Stomach smooth muscle (tissue), 2 donors: ENCODE measurements at regions not wholly inside any gene's neighbourhood (a gene's known extent, or its start where the extent isn't known, plus 50 kb on each side); places are given as distances from the start of the nearest gene placed in this dataset.

Experiments
- H3K27ac ChIP-seq: one replicate; pipeline ENCODE4 v1.7.0; 2013; ENCODE audit warnings: mild to moderate bottlenecking, low read length, inconsistent platforms
- H3K27me3 ChIP-seq, 2 donors: one replicate each; pipeline ENCODE4 v1.7.0; 2013; ENCODE audit warnings: low read length in 2 of 2; ENCODE audit not compliant: insufficient read depth in 2 of 2, control insufficient read depth in 1 of 2
- H3K36me3 ChIP-seq, 2 donors: one replicate each; pipeline ENCODE4 v1.7.0; 2013; ENCODE audit warnings: low read length in 2 of 2; ENCODE audit not compliant: control insufficient read depth in 2 of 2, insufficient read depth in 2 of 2
- H3K4me1 ChIP-seq: one replicate; pipeline ENCODE4 v1.7.0; 2013; ENCODE audit warnings: low read length; ENCODE audit not compliant: control insufficient read depth, insufficient read depth
- H3K4me3 ChIP-seq, 2 donors: one replicate each; pipeline ENCODE4 v1.7.0; 2013; ENCODE audit warnings: low read length in 2 of 2
- H3K9ac ChIP-seq, 2 donors: one replicate each; pipeline ENCODE4 v1.7.0; 2013; ENCODE audit warnings: low read length in 2 of 2, mild to moderate bottlenecking in 1 of 2
- H3K9me3 ChIP-seq, 2 donors: one replicate each; pipeline ENCODE4 v1.7.0; 2013; ENCODE audit warnings: low read length in 2 of 2; ENCODE audit not compliant: control insufficient read depth in 2 of 2
- donor health status: healthy.
- donor health status: Pancreatic carcinoma.

- Histone ChIP-seq H3K9ac (no peak overlapping the region), H3K27ac (no peak overlapping the region), H3K4me1 (peaks cover 1% of the 10 kb centered on the region), H3K9me3 (peaks cover 0 to 2% of the 10 kb centered on the region in 2 donors), H3K27me3 (no peaks in the 10 kb centered on the region), H3K36me3 (no peaks in the 10 kb centered on the region), H3K4me3 (no peak overlapping the region)
These were observed 202.0 kb upstream of the NR3C1 start for GRCh38 chr5:143605403-143606005.

DNA sequence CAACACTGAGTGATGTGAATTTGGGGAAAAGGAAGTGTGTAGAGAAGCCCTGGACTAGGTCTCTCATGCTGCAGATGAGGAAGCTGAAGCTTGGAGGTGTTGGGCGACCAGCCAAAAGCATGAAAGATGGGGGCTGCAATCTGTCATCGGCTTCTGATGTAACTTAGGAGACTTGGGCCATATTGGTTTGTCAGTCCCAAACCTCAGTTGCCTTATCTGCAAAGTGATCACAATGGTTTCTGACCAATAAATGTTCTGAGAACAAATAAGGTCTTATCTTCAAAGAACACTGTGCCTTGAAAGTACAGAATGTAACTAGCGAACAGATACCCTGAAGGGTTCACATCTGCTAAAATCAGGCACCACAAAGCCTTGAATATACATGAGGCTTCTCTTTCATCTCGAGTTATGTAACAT, 198.4 kb upstream of the NR3C1 start:
- Histone ChIP-seq H3K27ac (no peak overlapping the region), H3K36me3 (no peaks in the 10 kb centered on the region), H3K4me3 (no peak overlapping the region), H3K9me3 (no peaks in the 10 kb centered on the region), H3K9ac (no peak overlapping the region), H3K4me1 (peaks cover 2% of the 10 kb centered on the region), H3K27me3 (no peaks in the 10 kb centered on the region)

DNA sequence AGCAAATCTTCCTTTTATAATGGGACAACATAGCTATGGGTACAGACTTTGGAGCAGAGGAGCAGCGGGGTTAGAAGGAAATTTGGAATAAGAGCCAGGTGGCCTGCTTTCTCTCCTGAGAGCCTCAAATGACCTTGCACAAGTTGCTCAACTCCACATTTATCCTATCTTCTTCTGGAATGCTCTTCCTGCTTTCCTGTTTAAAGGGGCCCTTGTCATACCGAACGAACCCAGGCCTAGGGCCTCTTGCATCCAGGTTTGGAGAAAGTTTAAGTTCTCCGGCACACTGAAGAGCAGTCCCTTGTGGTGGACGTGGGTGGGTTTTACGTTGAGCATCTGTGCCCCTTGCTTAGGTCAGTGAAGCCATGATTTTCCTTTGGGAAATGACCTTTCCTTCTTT, 197.9 kb upstream of the NR3C1 start:
- Histone ChIP-seq H3K4me1 (peaks cover 2% of the 10 kb centered on the region), H3K27ac (no peak overlapping the region), H3K9me3 (no peaks in the 10 kb centered on the region)

DNA sequence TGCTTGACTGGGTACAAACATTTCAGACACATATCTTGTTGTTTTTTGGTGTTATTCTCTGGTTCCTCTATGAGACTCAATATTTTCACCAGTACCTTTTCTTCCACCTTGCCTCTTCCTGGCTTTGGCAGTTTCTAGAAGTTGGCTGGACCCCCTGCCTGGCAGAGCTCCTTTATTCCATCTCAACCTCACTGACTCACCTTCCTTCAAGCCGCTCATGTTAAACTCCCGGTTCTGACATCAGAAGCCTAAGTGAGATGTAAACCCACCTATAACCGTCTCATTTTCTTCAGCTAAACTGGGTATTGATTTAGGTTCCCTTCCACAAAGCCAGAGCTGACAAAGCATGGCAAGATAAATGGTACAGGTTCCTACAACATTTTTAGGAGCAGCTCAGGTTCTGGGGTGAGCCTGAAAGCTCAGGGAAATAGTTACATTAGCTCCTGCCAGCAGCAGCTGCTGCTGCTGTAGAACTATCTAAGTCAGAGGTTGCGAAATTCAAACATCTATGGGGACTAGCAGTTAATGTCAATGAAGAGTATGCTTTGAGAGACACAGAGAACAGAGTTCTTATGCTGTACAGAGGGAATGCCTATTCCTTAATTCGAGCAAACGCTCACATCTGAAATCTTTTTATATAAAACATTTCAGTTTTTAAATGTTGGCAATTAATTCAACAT, 197.1 kb upstream of the NR3C1 start:
- Histone ChIP-seq H3K27ac (no peak overlapping the region), H3K9me3 (no peaks in the 10 kb centered on the region), H3K36me3 (no peaks in the 10 kb centered on the region), H3K4me1 (peaks cover 2% of the 10 kb centered on the region), H3K27me3 (no peaks in the 10 kb centered on the region), H3K4me3 (no peak overlapping the region), H3K9ac (no peak overlapping the region)

More for the DNA sequence above, 197.9 kb upstream of the NR3C1 start:
- Histone ChIP-seq H3K9ac (no peak overlapping the region), H3K4me3 (no peak overlapping the region), H3K27me3 (no peaks in the 10 kb centered on the region), H3K36me3 (no peaks in the 10 kb centered on the region)

DNA sequence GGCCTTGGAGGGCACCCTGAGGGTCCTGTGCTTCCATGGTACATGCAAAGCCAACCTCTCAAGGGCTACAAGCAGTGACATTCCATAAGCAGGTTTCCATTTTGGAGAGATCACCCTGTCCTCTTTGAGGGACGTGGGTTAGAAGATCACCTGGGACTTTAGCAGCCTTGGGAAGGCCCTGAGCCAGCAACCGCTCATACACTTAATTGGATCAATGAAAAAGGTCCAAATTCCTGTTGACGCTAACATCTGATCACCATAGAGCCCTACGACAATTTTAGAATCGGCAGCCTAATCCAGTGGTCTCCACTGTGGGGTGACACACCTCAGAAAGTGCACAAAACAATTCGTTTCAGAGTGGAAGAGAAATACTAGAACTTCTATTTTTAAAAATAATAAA, 196.0 kb upstream of the NR3C1 start:
- Histone ChIP-seq H3K36me3 (no peaks in the 10 kb centered on the region), H3K27me3 (no peaks in the 10 kb centered on the region)

GRCh38 chr5:143596824-143597223, 193.3 kb upstream of the NR3C1 start:
- Histone ChIP-seq H3K4me3 (no peak overlapping the region), H3K27me3 (no peaks in the 10 kb centered on the region), H3K27ac (no peak overlapping the region), H3K9me3 (no peaks in the 10 kb centered on the region), H3K4me1 (peaks cover 2% of the 10 kb centered on the region), H3K9ac (no peak overlapping the region), H3K36me3 (no peaks in the 10 kb centered on the region)

More for the DNA sequence above, 196.0 kb upstream of the NR3C1 start:
- Histone ChIP-seq H3K4me1 (peaks cover 2% of the 10 kb centered on the region), H3K9ac (no peak overlapping the region), H3K9me3 (no peaks in the 10 kb centered on the region), H3K27ac (no peak overlapping the region), H3K4me3 (no peak overlapping the region)

GRCh38 chr5:143594902-143595818, 191.7 kb upstream of the NR3C1 start:
- Histone ChIP-seq H3K27me3 (no peaks in the 10 kb centered on the region), H3K4me1 (no peaks in the 10 kb centered on the region), H3K9me3 (no peaks in the 10 kb centered on the region), H3K27ac (no peak overlapping the region), H3K9ac (no peak overlapping the region), H3K36me3 (no peaks in the 10 kb centered on the region), H3K4me3 (no peak overlapping the region)

DNA sequence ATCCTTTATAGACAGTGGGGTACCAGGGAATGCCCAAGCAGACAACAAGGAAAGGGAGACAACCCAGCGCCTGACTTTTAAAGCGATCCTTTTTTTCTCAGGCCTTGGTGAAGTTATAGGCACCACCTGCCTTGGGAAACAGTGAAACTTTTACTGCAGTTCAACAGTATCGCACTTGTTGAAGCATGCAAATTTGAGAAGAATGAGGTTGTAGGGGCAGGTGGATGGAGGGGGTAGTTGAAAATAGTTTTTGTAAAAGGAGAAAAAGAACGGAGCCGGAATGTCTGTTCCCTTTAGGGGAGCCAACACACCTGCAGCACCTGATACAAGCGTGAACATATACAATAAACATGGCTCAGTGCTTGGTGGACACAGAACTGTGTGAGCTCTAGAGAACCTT, 190.2 kb upstream of the NR3C1 start:
- Histone ChIP-seq H3K27me3 (no peaks in the 10 kb centered on the region), H3K36me3 (no peaks in the 10 kb centered on the region), H3K27ac (no peak overlapping the region)

GRCh38 chr5:143592648-143593047, 189.2 kb upstream of the NR3C1 start:
- no peaks in the 10 kb centered on the region for H3K4me1 ChIP-seq
- H3K27ac ChIP-seq, result no peak overlapping the region
- H3K9me3 ChIP-seq, result no peaks in the 10 kb centered on the region
- H3K27me3 ChIP-seq, result no peaks in the 10 kb centered on the region
- no peaks in the 10 kb centered on the region for H3K36me3 ChIP-seq
- H3K9ac ChIP-seq, result no peak overlapping the region
- no peak overlapping the region for H3K4me3 ChIP-seq

More for the DNA sequence above, 190.2 kb upstream of the NR3C1 start:
- Histone ChIP-seq H3K4me1 (no peaks in the 10 kb centered on the region), H3K9me3 (no peaks in the 10 kb centered on the region), H3K4me3 (no peak overlapping the region), H3K9ac (no peak overlapping the region)

- H3K9me3 ChIP-seq, result no peaks in the 10 kb centered on the region
- H3K4me1 ChIP-seq, result no peaks in the 10 kb centered on the region
- H3K9ac ChIP-seq, result no peak overlapping the region
- no peaks in the 10 kb centered on the region for H3K27me3 ChIP-seq
- no peak overlapping the region for H3K4me3 ChIP-seq
- H3K36me3 ChIP-seq, result no peaks in the 10 kb centered on the region
- no peak overlapping the region for H3K27ac ChIP-seq
These were observed 185.6 kb upstream of the NR3C1 start for GRCh38 chr5:143588933-143589662.
